Neural crest cell (in vitro differentiated cells): ENCODE measurements at regions not wholly inside any gene's neighbourhood (a gene's known extent, or its start where the extent isn't known, plus 50 kb on each side); places are given as distances from the start of the nearest gene placed in this dataset.

Experiments
- DNase-seq: peaks from one replicate; pipeline ENCODE4 v3.0.0; 2021; ENCODE audit warnings: low read depth, mixed read lengths, low spot score
- H3K27ac Mint-ChIP-seq: one replicate; pipeline ENCODE4 v1.8.0; 2021; ENCODE audit warnings: mild to moderate bottlenecking, mixed read lengths; ENCODE audit not compliant: unreplicated experiment
- H3K27me3 Mint-ChIP-seq: 2 replicates; pipeline ENCODE4 v1.8.0; 2021; ENCODE audit warnings: low read depth, mild to moderate bottlenecking, mixed read lengths
- H3K36me3 Mint-ChIP-seq: 2 replicates; pipeline ENCODE4 v1.8.0; 2021; ENCODE audit warnings: low read depth, mild to moderate bottlenecking, mixed read lengths
- H3K4me1 Mint-ChIP-seq: 2 replicates; pipeline ENCODE4 v1.8.0; 2021; ENCODE audit warnings: mixed read lengths
- H3K4me3 Mint-ChIP-seq: one replicate; pipeline ENCODE4 v1.8.0; 2021; ENCODE audit warnings: mild to moderate bottlenecking, mixed read lengths
- H3K9me3 Mint-ChIP-seq: 2 replicates; pipeline ENCODE4 v1.8.0; 2021; ENCODE audit warnings: mixed read lengths
- TF ChIP-seq, protein P1 (sequence below): fragments of 200-600 bp; sonication (generic); conservative IDR thresholded peaks from 2 replicates; pipeline ENCODE4 v1.5.0; 2021; ENCODE audit warnings: antibody characterized with exemption, mild to moderate bottlenecking

DNA sequence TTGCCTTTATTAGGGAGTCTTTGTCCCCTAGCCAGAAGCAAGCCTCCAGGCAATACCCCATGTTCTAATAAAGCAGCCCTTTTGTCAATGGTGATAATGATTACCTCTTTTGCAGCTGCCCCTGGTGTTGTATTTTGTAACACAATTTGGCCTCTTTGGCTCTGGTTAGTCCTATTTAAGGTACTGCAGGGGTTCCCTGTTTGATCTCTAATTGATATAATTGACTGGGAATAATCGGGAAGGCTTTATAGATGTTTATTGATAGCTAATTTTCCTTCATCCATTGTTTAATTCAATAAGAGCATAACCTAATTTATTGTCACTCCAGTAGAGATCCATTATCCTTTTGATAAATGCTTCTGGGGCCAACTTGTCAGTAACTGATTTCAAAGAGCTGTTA lies 537.2 kb downstream of the PKHD1 start:
- no peak for DNase-seq
- H3K4me3 Mint-ChIP-seq, result no peak overlapping the region

DNA sequence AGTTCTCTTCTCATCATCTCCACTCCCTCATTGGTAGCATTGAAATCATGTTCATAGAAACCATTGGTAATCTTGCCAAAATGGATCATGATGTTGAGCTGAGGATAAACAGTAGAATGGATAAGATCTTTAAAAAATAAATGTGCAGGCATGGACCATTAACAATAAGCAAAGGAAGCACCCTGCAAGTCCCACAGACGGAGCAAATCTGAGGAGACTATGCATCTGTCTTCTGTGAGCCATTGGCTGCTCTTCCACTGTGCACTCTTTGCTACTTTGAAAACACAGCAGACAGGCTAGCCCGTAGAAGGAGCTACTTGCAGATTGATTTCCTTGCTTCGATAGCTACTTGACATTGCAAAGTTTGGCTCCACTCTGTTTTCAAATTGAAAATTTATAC lies 535.0 kb downstream of the PKHD1 start:
- H3K4me1 Mint-ChIP-seq, result peaks cover 9% of the 10 kb centered on the region
- H3K36me3 Mint-ChIP-seq, result no peaks in the 10 kb centered on the region
- H3K27ac Mint-ChIP-seq, result no peak overlapping the region
- no peak for DNase-seq
- no peaks in the 10 kb centered on the region for H3K9me3 Mint-ChIP-seq
- TF ChIP-seq, protein P1, sequence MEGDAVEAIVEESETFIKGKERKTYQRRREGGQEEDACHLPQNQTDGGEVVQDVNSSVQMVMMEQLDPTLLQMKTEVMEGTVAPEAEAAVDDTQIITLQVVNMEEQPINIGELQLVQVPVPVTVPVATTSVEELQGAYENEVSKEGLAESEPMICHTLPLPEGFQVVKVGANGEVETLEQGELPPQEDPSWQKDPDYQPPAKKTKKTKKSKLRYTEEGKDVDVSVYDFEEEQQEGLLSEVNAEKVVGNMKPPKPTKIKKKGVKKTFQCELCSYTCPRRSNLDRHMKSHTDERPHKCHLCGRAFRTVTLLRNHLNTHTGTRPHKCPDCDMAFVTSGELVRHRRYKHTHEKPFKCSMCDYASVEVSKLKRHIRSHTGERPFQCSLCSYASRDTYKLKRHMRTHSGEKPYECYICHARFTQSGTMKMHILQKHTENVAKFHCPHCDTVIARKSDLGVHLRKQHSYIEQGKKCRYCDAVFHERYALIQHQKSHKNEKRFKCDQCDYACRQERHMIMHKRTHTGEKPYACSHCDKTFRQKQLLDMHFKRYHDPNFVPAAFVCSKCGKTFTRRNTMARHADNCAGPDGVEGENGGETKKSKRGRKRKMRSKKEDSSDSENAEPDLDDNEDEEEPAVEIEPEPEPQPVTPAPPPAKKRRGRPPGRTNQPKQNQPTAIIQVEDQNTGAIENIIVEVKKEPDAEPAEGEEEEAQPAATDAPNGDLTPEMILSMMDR, result no peak
- H3K4me3 Mint-ChIP-seq, result no peak overlapping the region
- no peaks in the 10 kb centered on the region for H3K27me3 Mint-ChIP-seq

More for the DNA sequence above, 537.2 kb downstream of the PKHD1 start:
- Mint-ChIP-seq H3K9me3 (no peaks in the 10 kb centered on the region), H3K36me3 (no peaks in the 10 kb centered on the region), H3K27me3 (no peaks in the 10 kb centered on the region), H3K27ac (peak overlapping the region; percentile 1), H3K4me1 (peaks cover 9% of the 10 kb centered on the region)
- TF ChIP-seq, protein P1, result no peak

DNA sequence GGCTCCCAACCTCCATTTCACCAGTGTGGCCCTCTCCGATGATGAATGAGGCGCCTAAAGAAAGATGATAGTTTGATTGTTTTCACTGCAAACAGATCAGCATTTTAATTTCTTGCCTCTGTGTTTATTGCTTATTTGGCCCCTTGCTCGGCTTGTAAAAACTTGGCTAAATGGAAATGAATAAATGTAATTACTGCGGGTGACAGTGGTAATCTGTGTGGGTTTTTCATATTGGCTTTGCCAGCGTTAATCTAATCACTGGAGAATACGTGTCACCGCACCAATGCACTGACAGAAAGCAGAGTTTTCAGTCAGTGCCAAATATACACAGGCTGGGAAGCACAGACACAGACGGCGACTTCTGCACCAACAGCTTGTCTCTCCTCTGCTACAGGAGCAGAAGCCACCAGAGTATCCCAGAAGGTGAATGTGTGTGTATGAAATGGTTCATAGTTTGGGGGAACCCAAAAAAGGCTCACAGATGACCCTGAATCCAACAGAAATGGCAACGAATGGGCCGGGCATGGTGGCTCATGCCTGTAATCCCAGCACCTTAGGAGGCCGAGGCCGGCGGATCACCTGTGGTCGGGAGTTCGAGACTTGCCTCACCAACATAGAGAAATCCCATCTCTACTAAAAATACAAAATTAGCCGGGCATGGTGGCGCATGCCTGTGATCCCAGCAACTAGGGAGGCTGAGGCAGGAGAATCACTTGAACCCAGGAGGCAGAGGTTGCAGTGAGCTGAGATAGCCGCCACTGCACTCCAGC lies 534.0 kb downstream of the PKHD1 start:
- Mint-ChIP-seq H3K4me1 (peaks cover 9% of the 10 kb centered on the region), H3K4me3 (no peak overlapping the region), H3K27ac (no peak overlapping the region), H3K9me3 (no peaks in the 10 kb centered on the region), H3K27me3 (no peaks in the 10 kb centered on the region), H3K36me3 (no peaks in the 10 kb centered on the region)
- TF ChIP-seq, protein P1, result no peak
- DNase-seq, result no peak

DNA sequence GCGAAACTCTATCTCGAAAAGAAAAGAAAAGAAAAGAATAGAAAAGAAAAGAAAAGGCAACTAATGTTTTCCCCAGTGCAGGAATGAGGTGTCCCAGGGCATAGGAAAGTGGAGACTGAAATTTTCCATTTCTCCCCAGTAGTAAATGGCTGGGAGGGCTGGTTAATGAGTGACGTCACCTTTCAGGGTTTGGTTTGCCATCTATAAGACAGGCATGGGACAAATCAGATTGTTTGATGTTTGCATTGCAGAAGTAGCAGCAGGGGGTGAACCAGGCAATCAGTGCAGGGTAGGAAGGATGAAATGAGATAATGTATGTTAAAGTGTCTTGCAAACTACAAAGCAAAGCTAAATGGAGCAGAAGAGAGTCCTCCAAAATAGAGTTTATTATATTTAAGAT lies 533.4 kb downstream of the PKHD1 start:
- Mint-ChIP-seq H3K9me3 (no peaks in the 10 kb centered on the region), H3K27ac (no peak overlapping the region), H3K27me3 (no peaks in the 10 kb centered on the region), H3K4me1 (peaks cover 9% of the 10 kb centered on the region), H3K4me3 (no peak overlapping the region), H3K36me3 (no peaks in the 10 kb centered on the region)
- TF ChIP-seq, protein P1, result no peak
- DNase-seq, result no peak

DNA sequence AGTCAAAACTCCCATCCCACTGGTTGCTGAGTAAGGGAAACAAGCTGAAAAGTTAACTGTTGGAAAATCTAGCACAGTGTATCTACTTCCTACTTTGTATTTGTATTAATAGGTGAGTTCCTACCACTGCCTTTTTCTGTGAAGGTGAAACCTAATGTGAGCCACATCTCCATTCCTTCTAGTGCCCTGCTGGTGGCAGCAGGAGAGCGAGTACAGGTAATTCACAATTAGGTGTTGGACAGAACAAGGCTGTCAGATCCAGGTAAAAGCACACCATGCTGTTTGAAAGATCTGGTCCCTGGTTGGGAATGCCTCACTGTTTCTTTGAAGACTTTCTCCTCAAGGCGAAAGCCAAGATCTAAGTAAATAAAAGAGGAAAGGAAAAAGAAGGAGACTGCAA lies 528.4 kb downstream of the PKHD1 start:
- peaks cover 1% of the 10 kb centered on the region for H3K4me1 Mint-ChIP-seq
- TF ChIP-seq, protein P1, result no peak
- no peaks in the 10 kb centered on the region for H3K27me3 Mint-ChIP-seq
- H3K4me3 Mint-ChIP-seq, result no peak overlapping the region
- DNase-seq, result no peak
- no peaks in the 10 kb centered on the region for H3K9me3 Mint-ChIP-seq
- H3K36me3 Mint-ChIP-seq, result no peaks in the 10 kb centered on the region
- H3K27ac Mint-ChIP-seq, result no peak overlapping the region
